H9 (cell line): ENCODE measurements at regions not wholly inside any gene's neighbourhood (a gene's known extent, or its start where the extent isn't known, plus 50 kb on each side); places are given as distances from the start of the nearest gene placed in this dataset.
A peak's percentile ranks its signal among the peaks of the same experiment; 100 is the strongest.

Source experiments
- DNase-seq: peaks from one replicate; pipeline ENCODE4 v3.0.0-alpha.2; 2017
- H2AFZ ChIP-seq: one replicate; pipeline ENCODE4 v1.6.1; 2013; ENCODE audit warnings: mild to moderate bottlenecking, low read length, control low read depth, moderate library complexity
- H2AK5ac ChIP-seq: 2 replicates; pipeline ENCODE4 v1.6.1; 2013; ENCODE audit warnings: low read length, control low read depth, mixed read lengths; ENCODE audit not compliant: insufficient read length
- H2BK120ac ChIP-seq: one replicate; pipeline ENCODE4 v1.6.1; 2013; ENCODE audit warnings: low read depth, mild to moderate bottlenecking, low read length, control low read depth, inconsistent platforms; ENCODE audit not compliant: poor library complexity, severe bottlenecking
- H2BK12ac ChIP-seq: 2 replicates; pipeline ENCODE4 v1.6.1; 2013; ENCODE audit warnings: low read length, control low read depth, mixed read lengths, low read depth; ENCODE audit not compliant: insufficient read length
- H2BK15ac ChIP-seq: 2 replicates; pipeline ENCODE4 v1.6.1; 2013; ENCODE audit warnings: low read depth, low read length, control low read depth
- H2BK20ac ChIP-seq: one replicate; pipeline ENCODE4 v1.6.1; 2013; ENCODE audit warnings: low read depth, mild to moderate bottlenecking, low read length, control low read depth, inconsistent platforms; ENCODE audit not compliant: poor library complexity, severe bottlenecking
- H2BK5ac ChIP-seq: 2 replicates; pipeline ENCODE4 v1.6.1; 2013; ENCODE audit warnings: low read length, control low read depth, mixed read lengths; ENCODE audit not compliant: insufficient read length
- H3K14ac ChIP-seq: 2 replicates; pipeline ENCODE4 v1.6.1; 2013; ENCODE audit warnings: low read length, control low read depth; ENCODE audit not compliant: insufficient read depth
- H3K18ac ChIP-seq: 2 replicates; pipeline ENCODE4 v1.6.1; 2013; ENCODE audit warnings: low read depth, mild to moderate bottlenecking, mixed read lengths, low read length, control low read depth; ENCODE audit not compliant: insufficient read length
- H3K23ac ChIP-seq: 2 replicates; pipeline ENCODE4 v1.6.1; 2013; ENCODE audit warnings: low read length, control low read depth, mixed read lengths, low read depth; ENCODE audit not compliant: insufficient read length
- H3K23me2 ChIP-seq: 2 replicates; pipeline ENCODE4 v1.6.1; 2013; ENCODE audit warnings: low read depth, mild to moderate bottlenecking, mixed read lengths, low read length, control low read depth; ENCODE audit not compliant: insufficient read length, poor library complexity, severe bottlenecking
- H3K27ac ChIP-seq: 2 replicates; pipeline ENCODE4 v1.5.1; 2013; ENCODE audit warnings: low read length, control low read depth, mixed read lengths, low read depth; ENCODE audit not compliant: insufficient read length
- H3K27me3 ChIP-seq: 2 replicates; pipeline ENCODE4 v1.6.1; 2013; ENCODE audit warnings: low read length, control low read depth, inconsistent platforms; ENCODE audit not compliant: insufficient read depth
- H3K4ac ChIP-seq: 2 replicates; pipeline ENCODE4 v1.6.1; 2013; ENCODE audit warnings: low read depth, mild to moderate bottlenecking, control low read depth, inconsistent platforms, low read length, moderate library complexity
- H3K4me1 ChIP-seq: 2 replicates; pipeline ENCODE4 v1.6.1; 2013; ENCODE audit warnings: low read length, control low read depth, inconsistent platforms; ENCODE audit not compliant: insufficient read depth
- H3K4me2 ChIP-seq: 2 replicates; pipeline ENCODE4 v1.6.1; 2013; ENCODE audit warnings: low read length, control low read depth, mixed read lengths; ENCODE audit not compliant: insufficient read length, insufficient read depth
- H3K56ac ChIP-seq: 2 replicates; pipeline ENCODE4 v1.6.1; 2013; ENCODE audit warnings: low read depth, mild to moderate bottlenecking, mixed read lengths, low read length, control low read depth; ENCODE audit not compliant: insufficient read length
- H3K79me1 ChIP-seq: 2 replicates; pipeline ENCODE4 v1.6.1; 2013; ENCODE audit warnings: low read depth, mild to moderate bottlenecking, moderate library complexity, low read length, control low read depth, inconsistent platforms; ENCODE audit not compliant: insufficient read depth, poor library complexity, severe bottlenecking
- H3K79me2 ChIP-seq: 2 replicates; pipeline ENCODE4 v1.6.1; 2013; ENCODE audit warnings: low read length, control low read depth, inconsistent platforms; ENCODE audit not compliant: insufficient read depth
- H3K9ac ChIP-seq: 2 replicates; pipeline ENCODE4 v1.6.1; 2013; ENCODE audit warnings: low read length, control low read depth, mixed read lengths; ENCODE audit not compliant: insufficient read length; ENCODE audit errors: extremely low read depth
- H3K9me3 ChIP-seq: one replicate; pipeline ENCODE4 v1.6.1; 2013; ENCODE audit warnings: low read depth, low read length, inconsistent platforms; ENCODE audit not compliant: control insufficient read depth
- H3T11ph ChIP-seq: one replicate; pipeline ENCODE4 v1.6.1; 2013; ENCODE audit warnings: mild to moderate bottlenecking, low read length, control low read depth, inconsistent platforms
- H4K20me1 ChIP-seq: one replicate; pipeline ENCODE4 v1.6.1; 2013; ENCODE audit not compliant: control insufficient read depth, insufficient read length, insufficient read depth
- H4K5ac ChIP-seq: 2 replicates; pipeline ENCODE4 v1.6.1; 2013; ENCODE audit warnings: low read depth, mild to moderate bottlenecking, mixed read lengths, low read length, control low read depth; ENCODE audit not compliant: insufficient read length
- H4K8ac ChIP-seq: replicated peaks from 2 replicates; pipeline ENCODE4 v1.6.1; 2013; ENCODE audit warnings: low read length, control low read depth, mixed read lengths, low read depth; ENCODE audit not compliant: insufficient read length
- H4K91ac ChIP-seq: 2 replicates; pipeline ENCODE4 v1.6.1; 2013; ENCODE audit warnings: low read depth, mild to moderate bottlenecking, moderate library complexity, mixed read lengths, low read length, control low read depth; ENCODE audit not compliant: insufficient read length
- H3K27ac Mint-ChIP-seq, 3 experiments: 2 replicates in 2 of 3; 3 replicates in 1 of 3; pipeline ENCODE4 v1.8.0; 2020 to 2021; ENCODE audit warnings: mixed read lengths in 3 of 3, mild to moderate bottlenecking in 1 of 3, moderate library complexity in 1 of 3
- H3K27me3 Mint-ChIP-seq: 2 replicates; pipeline ENCODE4 v1.8.0; 2021; ENCODE audit warnings: low read depth, mild to moderate bottlenecking, moderate library complexity, mixed read lengths
- H3K36me3 Mint-ChIP-seq, 3 experiments: 2 replicates in 2 of 3; 3 replicates in 1 of 3; pipeline ENCODE4 v1.8.0; 2020 to 2021; ENCODE audit warnings: low read depth in 3 of 3, mixed read lengths in 3 of 3; ENCODE audit not compliant: insufficient read depth in 1 of 3
- H3K4me1 Mint-ChIP-seq, 2 experiments: 2 replicates each; pipeline ENCODE4 v1.8.0; 2020; ENCODE audit warnings: mixed read lengths in 2 of 2
- H3K4me3 Mint-ChIP-seq, 2 experiments: 2 replicates in 1 of 2; 3 replicates in 1 of 2; pipeline ENCODE4 v1.8.0; 2020 to 2021; ENCODE audit warnings: mild to moderate bottlenecking in 2 of 2, mixed read lengths in 2 of 2, moderate library complexity in 1 of 2
- H3K9me3 Mint-ChIP-seq, 2 experiments: 2 replicates in 1 of 2; 3 replicates in 1 of 2; pipeline ENCODE4 v1.8.0; 2020; ENCODE audit warnings: mild to moderate bottlenecking in 2 of 2, mixed read lengths in 2 of 2, moderate library complexity in 1 of 2
- CTCF ChIP-seq: fragments of 200-600 bp; sonication (generic); conservative IDR thresholded peaks from 3 replicates; pipeline ENCODE4 v1.8.0; 2021; ENCODE audit warnings: antibody characterized with exemption, mild to moderate bottlenecking
- WGBS: extraction: QIAGEN DNeasy Blood & Tissue Kit; methylation state at CpG from one replicate; pipeline ENCODE4 v1.1.7; 2013; ENCODE audit warnings: missing lambda C conversion rate, low lambda C conversion rate, mixed read lengths; ENCODE audit not compliant: insufficient read length; ENCODE audit errors: extremely low coverage; 5-methylcytosine and 5-hydroxymethylcytosine counted together

- Histone ChIP-seq H2BK15ac (no peak overlapping the region), H3K4ac (no peak overlapping the region), H3K79me1 (no peaks in the 10 kb centered on the region), H2BK20ac (no peak overlapping the region), H2AFZ (no peak overlapping the region), H3T11ph (no peak overlapping the region), H3K9me3 (peaks cover 9% of the 10 kb centered on the region), H4K91ac (no peak overlapping the region), H2BK5ac (no peak overlapping the region), H3K23ac (no peak overlapping the region), H4K5ac (no peak overlapping the region), H3K23me2 (no peaks in the 10 kb centered on the region), H2BK12ac (no peak overlapping the region), H4K8ac (no peak overlapping the region), H4K20me1 (no peaks in the 10 kb centered on the region), H3K9ac (no peak overlapping the region), H3K79me2 (no peaks in the 10 kb centered on the region), H3K27me3 (no peaks in the 10 kb centered on the region), H3K14ac (no peak overlapping the region), H3K18ac (no peak overlapping the region), H2AK5ac (no peak overlapping the region), H3K4me1 (no peaks in the 10 kb centered on the region), H3K56ac (no peak overlapping the region), H2BK120ac (no peak overlapping the region), H3K4me2 (no peak overlapping the region), H3K27ac (no peak overlapping the region)
- no CpG with 5 or more reads among the region's 1 CpG for WGBS
- Mint-ChIP-seq H3K4me1 (peaks cover 6 to 13% of the 10 kb centered on the region in 2 experiments), H3K9me3 (peaks cover 29 to 44% of the 10 kb centered on the region in 2 experiments), H3K27me3 (no peaks in the 10 kb centered on the region; the same call in 1 of the 2 replicates), H3K4me3 (no peak overlapping the region), H3K27ac (peak overlapping the region in 1 of 3 experiments; percentile 97; a peak in 3 of 7 replicates), H3K36me3 (peaks cover 19 to 40% (median 19%) of the 10 kb centered on the region in 3 experiments)
- peak; percentile 29 for DNase-seq
- no peak for TF ChIP-seq CTCF
Measured at GRCh38 chr7:54037873-54038272, 504.3 kb upstream of the VSTM2A start.
